HEK293T (cell line): ENCODE measurements at regions not wholly inside any gene's neighbourhood (a gene's known extent, or its start where the extent isn't known, plus 50 kb on each side); places are given as distances from the start of the nearest gene placed in this dataset.

Experiments used
- ARNT ChIP-seq: fragments of 450-650 bp; IDR thresholded peaks from 2 replicates; pipeline ENCODE4 v1.6.1; 2017; ENCODE audit warnings: mild to moderate bottlenecking
- BHLHE40 ChIP-seq: fragments of 450-650 bp; IDR thresholded peaks from 2 replicates; pipeline ENCODE4 v1.6.1; 2016; ENCODE audit warnings: mild to moderate bottlenecking, moderate library complexity, borderline replicate concordance
- CTBP1 ChIP-seq: fragments of 450-650 bp; IDR thresholded peaks from 2 replicates; pipeline ENCODE4 v1.6.1; 2016; ENCODE audit warnings: borderline replicate concordance
- FOXK2 ChIP-seq: fragments of 450-650 bp; IDR thresholded peaks from 2 replicates; pipeline ENCODE4 v1.6.1; 2016; ENCODE audit warnings: mild to moderate bottlenecking
- FOXM1 ChIP-seq: fragments of 450-650 bp; IDR thresholded peaks from 2 replicates; pipeline ENCODE4 v1.6.1; 2017; ENCODE audit warnings: mild to moderate bottlenecking, borderline replicate concordance
- HDGF ChIP-seq: fragments of 450-650 bp; IDR thresholded peaks from 2 replicates; pipeline ENCODE4 v1.6.1; 2017; ENCODE audit warnings: antibody characterized with exemption, borderline replicate concordance
- NFRKB ChIP-seq: fragments of 450-650 bp; IDR thresholded peaks from 2 replicates; pipeline ENCODE4 v1.6.1; 2016; ENCODE audit warnings: mild to moderate bottlenecking, moderate library complexity
- SP1 ChIP-seq: fragments of 450-650 bp; IDR thresholded peaks from 2 replicates; pipeline ENCODE4 v1.6.1; 2017
- SUZ12 ChIP-seq: fragments of 450-650 bp; IDR thresholded peaks from 2 replicates; pipeline ENCODE4 v1.6.1; 2016; ENCODE audit warnings: mild to moderate bottlenecking
- TARDBP ChIP-seq: fragments of 450-650 bp; IDR thresholded peaks from 2 replicates; pipeline ENCODE4 v1.6.1; 2016
- TF ChIP-seq, protein P1 (sequence below): fragments of 450-650 bp; IDR thresholded peaks from 2 replicates; pipeline ENCODE4 v1.6.1; 2016

- no peak for TF ChIP-seq ARNT
- TF ChIP-seq SUZ12, result no peak
- TF ChIP-seq HDGF, result no peak
- TF ChIP-seq, protein P1, sequence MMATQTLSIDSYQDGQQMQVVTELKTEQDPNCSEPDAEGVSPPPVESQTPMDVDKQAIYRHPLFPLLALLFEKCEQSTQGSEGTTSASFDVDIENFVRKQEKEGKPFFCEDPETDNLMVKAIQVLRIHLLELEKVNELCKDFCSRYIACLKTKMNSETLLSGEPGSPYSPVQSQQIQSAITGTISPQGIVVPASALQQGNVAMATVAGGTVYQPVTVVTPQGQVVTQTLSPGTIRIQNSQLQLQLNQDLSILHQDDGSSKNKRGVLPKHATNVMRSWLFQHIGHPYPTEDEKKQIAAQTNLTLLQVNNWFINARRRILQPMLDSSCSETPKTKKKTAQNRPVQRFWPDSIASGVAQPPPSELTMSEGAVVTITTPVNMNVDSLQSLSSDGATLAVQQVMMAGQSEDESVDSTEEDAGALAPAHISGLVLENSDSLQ, result no peak
- no peak for TF ChIP-seq SP1
- TF ChIP-seq CTBP1, result no peak
- TF ChIP-seq BHLHE40, result no peak
- TF ChIP-seq NFRKB, result no peak
- TF ChIP-seq FOXM1, result no peak
- no peak for TF ChIP-seq FOXK2
- no peak for TF ChIP-seq TARDBP
These were observed 204.6 kb downstream of the RND3 start for GRCh38 chr2:150282771-150283371.
